Upper lobe of left lung (tissue), 4 donors: ENCODE measurements at regions not wholly inside any gene's neighbourhood (a gene's known extent, or its start where the extent isn't known, plus 50 kb on each side); places are given as distances from the start of the nearest gene placed in this dataset.

Source experiments
- CTCF ChIP-seq, 6 experiments: fragments of 450-650 bp in 4 of 6; fragments of 200-600 bp in 2 of 6; sonication (generic) in 2 of 6; IDR thresholded peaks; one replicate each; pipeline ENCODE4 v1.5.1; 2016 to 2019; ENCODE audit warnings: antibody characterized with exemption in 6 of 6
- EP300 ChIP-seq, 4 donors: sonication (generic); formaldehyde crosslinking; IDR thresholded peaks; one replicate each; pipeline ENCODE4 v1.5.1; 2017; ENCODE audit warnings: antibody characterized with exemption in 4 of 4, control low read depth in 2 of 4
- POLR2A ChIP-seq, 4 donors: fragments of 450-650 bp; IDR thresholded peaks; one replicate each; pipeline ENCODE4 v1.5.1; 2016 to 2017; ENCODE audit warnings: antibody characterized with exemption in 4 of 4, mild to moderate bottlenecking in 2 of 4
- POLR2AphosphoS5 ChIP-seq, 2 donors: sonication (generic); formaldehyde crosslinking; IDR thresholded peaks; one replicate each; pipeline ENCODE4 v1.5.1; 2017; ENCODE audit warnings: antibody characterized with exemption in 2 of 2

DNA sequence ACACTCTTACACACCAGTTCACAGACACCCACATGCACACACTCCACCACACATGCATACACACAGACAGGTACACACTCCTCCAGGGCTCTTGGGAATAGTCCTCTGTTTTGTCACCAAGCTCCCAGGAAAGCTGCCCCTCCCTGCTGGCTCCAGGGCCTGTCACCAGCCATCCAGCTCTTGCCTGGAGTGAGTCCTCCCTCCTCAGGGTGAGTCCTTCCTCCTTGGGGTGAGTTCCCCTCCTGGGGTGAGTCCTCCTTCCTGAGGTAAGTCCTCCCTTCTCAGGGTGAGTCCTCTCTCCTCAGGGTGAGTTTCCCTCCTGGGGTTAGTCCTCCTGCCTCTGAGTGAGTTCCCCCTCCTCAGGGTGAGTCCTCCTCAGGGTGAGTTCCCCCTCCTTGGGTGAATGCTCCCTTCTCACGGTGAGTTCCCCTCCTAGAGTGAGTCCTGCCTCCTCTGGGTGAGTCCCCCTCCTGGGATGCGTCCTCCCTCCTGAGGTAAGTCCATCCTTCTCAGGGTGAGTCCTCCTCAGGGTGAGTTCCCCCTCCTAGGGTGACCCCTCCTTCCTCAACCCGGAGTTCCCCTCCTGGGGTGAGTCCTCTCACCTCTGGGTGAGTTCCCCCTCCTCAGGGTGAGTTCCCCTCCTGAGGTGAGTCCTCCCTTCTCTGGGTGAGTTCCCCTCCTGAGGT, 100.6 kb upstream of the FGF3 start:
- no peak for TF ChIP-seq CTCF (IDR thresholded peaks at IDR 0.05)
- no peak for TF ChIP-seq POLR2AphosphoS5 (IDR thresholded peaks at IDR 0.05)
- no peak for TF ChIP-seq POLR2A (IDR thresholded peaks at IDR 0.05)
- TF ChIP-seq EP300 (IDR thresholded peaks at IDR 0.05) = no peak
